ENCODE measurements at regions not wholly inside any gene's neighbourhood (a gene's known extent, or its start where the extent isn't known, plus 50 kb on each side); places are given as distances from the start of the nearest gene placed in this dataset.

GRCh38 chr22:27228771-27229170, 571.4 kb downstream of the MIAT start:
- H3K9me3 ChIP-seq (ENCODE audit: low read depth), result no peaks in the 10 kb centered on the region
- no peaks in the 10 kb centered on the region for H3K36me3 ChIP-seq
- H3K27me3 ChIP-seq, result peaks cover 4% of the 10 kb centered on the region
- no peak for TF ChIP-seq CTCF (IDR thresholded peaks at IDR 0.05; ENCODE audit: low read depth, low read length)
- no peaks in the 10 kb centered on the region for H3K4me1 ChIP-seq (ENCODE audit: low read depth)
- H3K4me3 ChIP-seq, result no peak overlapping the region
- H3K27ac ChIP-seq, result no peak overlapping the region
- DNase-seq (ENCODE audit: low read depth in 1 of 2, low spot score in 1 of 2), result no peak

- Histone ChIP-seq H3K27me3 (peaks cover 4% of the 10 kb centered on the region), H3K36me3 (no peaks in the 10 kb centered on the region), H3K4me1 (ENCODE audit: low read depth) (no peaks in the 10 kb centered on the region), H3K9me3 (ENCODE audit: low read depth) (no peaks in the 10 kb centered on the region), H3K27ac (no peak overlapping the region), H3K4me3 (no peak overlapping the region)
- no peak for TF ChIP-seq CTCF (IDR thresholded peaks at IDR 0.05; ENCODE audit: low read depth, low read length)
- DNase-seq (ENCODE audit: low read depth in 1 of 2, low spot score in 1 of 2), result no peak
Observed at GRCh38 chr22:27230189-27230588, 571.4 kb downstream of the MN1 start.

- H3K36me3 ChIP-seq, result no peaks in the 10 kb centered on the region
- TF ChIP-seq CTCF (IDR thresholded peaks at IDR 0.05; ENCODE audit: low read depth, low read length), result no peak
Observed at GRCh38 chr22:27231266-27231665, 570.3 kb downstream of the MN1 start.

GRCh38 chr22:27232077-27232476, 569.5 kb downstream of the MN1 start:
- Histone ChIP-seq H3K4me3 (no peak overlapping the region), H3K27me3 (peaks cover 4% of the 10 kb centered on the region), H3K27ac (no peak overlapping the region), H3K36me3 (no peaks in the 10 kb centered on the region), H3K9me3 (ENCODE audit: low read depth) (no peaks in the 10 kb centered on the region), H3K4me1 (ENCODE audit: low read depth) (no peaks in the 10 kb centered on the region)
- no peak for TF ChIP-seq CTCF (IDR thresholded peaks at IDR 0.05; ENCODE audit: low read depth, low read length)
- DNase-seq (ENCODE audit: low read depth in 1 of 2, low spot score in 1 of 2), result no peak

More at GRCh38 chr22:27231266-27231665, 570.3 kb downstream of the MN1 start:
- Histone ChIP-seq H3K4me1 (ENCODE audit: low read depth) (no peaks in the 10 kb centered on the region), H3K27ac (no peak overlapping the region), H3K4me3 (no peak overlapping the region), H3K27me3 (peaks cover 4% of the 10 kb centered on the region), H3K9me3 (ENCODE audit: low read depth) (no peaks in the 10 kb centered on the region)
- no peak for DNase-seq (ENCODE audit: low read depth in 1 of 2, low spot score in 1 of 2)

GRCh38 chr22:27237080-27237741, 564.3 kb downstream of the MN1 start:
- H3K27ac ChIP-seq, result no peak overlapping the region

More at GRCh38 chr22:27237080-27237741, 564.3 kb downstream of the MN1 start:
- Histone ChIP-seq H3K4me3 (no peak overlapping the region), H3K36me3 (no peaks in the 10 kb centered on the region), H3K27me3 (peaks cover 4% of the 10 kb centered on the region), H3K9me3 (ENCODE audit: low read depth) (no peaks in the 10 kb centered on the region), H3K4me1 (ENCODE audit: low read depth) (peaks cover 9% of the 10 kb centered on the region)
- TF ChIP-seq CTCF (IDR thresholded peaks at IDR 0.05; ENCODE audit: low read depth, low read length), result no peak
- DNase-seq (ENCODE audit: low read depth in 1 of 2, low spot score in 1 of 2), result no peak

Measured in cardiac muscle cell (in vitro differentiated cells and primary cell).